Endodermal cell (in vitro differentiated cells): ENCODE measurements at regions not wholly inside any gene's neighbourhood (a gene's known extent, or its start where the extent isn't known, plus 50 kb on each side); places are given as distances from the start of the nearest gene placed in this dataset.

Source experiments
- DNase-seq: peaks from one replicate; pipeline ENCODE4 v3.0.0-alpha.2; 2017
- H3K27ac ChIP-seq: 2 replicates; pipeline ENCODE4 v1.5.1; 2013; ENCODE audit warnings: mild to moderate bottlenecking, low read depth, low read length, moderate library complexity
- H3K27me3 ChIP-seq: 2 replicates; pipeline ENCODE4 v1.6.1; 2013; ENCODE audit warnings: mild to moderate bottlenecking, low read length, moderate library complexity; ENCODE audit not compliant: insufficient read depth, control insufficient read depth, poor library complexity, severe bottlenecking
- H3K36me3 ChIP-seq: 2 replicates; pipeline ENCODE4 v1.7.0; 2013; ENCODE audit warnings: mild to moderate bottlenecking, low read length, moderate library complexity; ENCODE audit not compliant: control insufficient read depth, insufficient read depth
- H3K4me1 ChIP-seq: one replicate; pipeline ENCODE4 v1.7.0; 2013; ENCODE audit warnings: low read length; ENCODE audit not compliant: control insufficient read depth, insufficient read depth
- H3K4me3 ChIP-seq: 2 replicates; pipeline ENCODE4 v1.5.1; 2013; ENCODE audit warnings: mild to moderate bottlenecking, low read length, moderate library complexity
- H3K9ac ChIP-seq: 2 replicates; pipeline ENCODE4 v1.6.1; 2013; ENCODE audit warnings: mild to moderate bottlenecking, low read length, moderate library complexity; ENCODE audit not compliant: poor library complexity, severe bottlenecking; ENCODE audit errors: extremely low read depth
- H3K9me3 ChIP-seq: 2 replicates; pipeline ENCODE4 v1.6.1; 2013; ENCODE audit warnings: mild to moderate bottlenecking, low read length, moderate library complexity; ENCODE audit not compliant: control insufficient read depth
- H3K27ac Mint-ChIP-seq: 2 replicates; pipeline ENCODE4 v1.8.0; 2020; ENCODE audit warnings: mixed read lengths
- H3K27me3 Mint-ChIP-seq: 2 replicates; pipeline ENCODE4 v1.8.0; 2021; ENCODE audit warnings: mild to moderate bottlenecking, mixed read lengths; ENCODE audit not compliant: insufficient read depth
- H3K36me3 Mint-ChIP-seq: 2 replicates; pipeline ENCODE4 v1.8.0; 2020; ENCODE audit warnings: low read depth, mixed read lengths
- H3K4me1 Mint-ChIP-seq: 2 replicates; pipeline ENCODE4 v1.8.0; 2020; ENCODE audit warnings: mixed read lengths
- H3K4me3 Mint-ChIP-seq: 2 replicates; pipeline ENCODE4 v1.8.0; 2020; ENCODE audit warnings: mild to moderate bottlenecking, moderate library complexity, mixed read lengths
- H3K9me3 Mint-ChIP-seq: 2 replicates; pipeline ENCODE4 v1.8.0; 2020; ENCODE audit warnings: mild to moderate bottlenecking, mixed read lengths
- CTCF ChIP-seq: fragments of 200-600 bp; sonication (generic); conservative IDR thresholded peaks from 2 replicates; pipeline ENCODE4 v1.5.0; 2021; ENCODE audit warnings: antibody characterized with exemption, mild to moderate bottlenecking
- WGBS, 2 experiments: methylation state at CpG; one replicate each; pipeline versions ENCODE4 v1.1.5 to v1.1.7; 2013; ENCODE audit warnings: missing lambda C conversion rate in 2 of 2, mixed read lengths in 1 of 2; ENCODE audit not compliant: insufficient coverage in 1 of 2, insufficient read length in 1 of 2; 5-methylcytosine and 5-hydroxymethylcytosine counted together

- H3K4me3 ChIP-seq: no peak overlapping the region
- Mint-ChIP-seq H3K36me3 (no peaks in the 10 kb centered on the region), H3K27me3 (no peaks in the 10 kb centered on the region), H3K4me1 (peaks cover 2% of the 10 kb centered on the region), H3K27ac (no peak overlapping the region), H3K4me3 (no peak overlapping the region), H3K9me3 (peaks cover 12% of the 10 kb centered on the region)
- TF ChIP-seq CTCF: no peak
- 91 to 100% methylated on average over 1 to 2 of the region's 2 CpGs for WGBS, 2 experiments
- H3K36me3 ChIP-seq: no peaks in the 10 kb centered on the region
- no peak overlapping the region for H3K27ac ChIP-seq
- no peaks in the 10 kb centered on the region for H3K27me3 ChIP-seq
- DNase-seq: no peak
- no peaks in the 10 kb centered on the region for H3K4me1 ChIP-seq
- no peak overlapping the region for H3K9ac ChIP-seq
- H3K9me3 ChIP-seq: peaks cover 6% of the 10 kb centered on the region
Measured at GRCh38 chr14:82379291-82379690, 845.6 kb upstream of the SEL1L start.

- Histone ChIP-seq H3K9me3 (no peaks in the 10 kb centered on the region), H3K9ac (no peak overlapping the region), H3K4me1 (no peaks in the 10 kb centered on the region), H3K27ac (no peak overlapping the region), H3K4me3 (no peak overlapping the region), H3K27me3 (no peaks in the 10 kb centered on the region), H3K36me3 (no peaks in the 10 kb centered on the region)
- no peaks in the 10 kb centered on the region for H3K36me3 Mint-ChIP-seq
- no peaks in the 10 kb centered on the region for H3K9me3 Mint-ChIP-seq
- DNase-seq: no peak
- peaks cover 3% of the 10 kb centered on the region for H3K4me1 Mint-ChIP-seq
- H3K4me3 Mint-ChIP-seq: no peak overlapping the region
- no peak overlapping the region for H3K27ac Mint-ChIP-seq
- no peak for TF ChIP-seq CTCF
- no peaks in the 10 kb centered on the region for H3K27me3 Mint-ChIP-seq
Measured at GRCh38 chr14:82385048-82385447, 851.4 kb upstream of the SEL1L start.

- no peaks in the 10 kb centered on the region for H3K4me1 ChIP-seq
- H3K9ac ChIP-seq: no peak overlapping the region
- DNase-seq: no peak
- no peaks in the 10 kb centered on the region for H3K27me3 ChIP-seq
- no peaks in the 10 kb centered on the region for H3K36me3 ChIP-seq
- Mint-ChIP-seq H3K4me3 (no peak overlapping the region), H3K27me3 (no peaks in the 10 kb centered on the region), H3K4me1 (peaks cover 3% of the 10 kb centered on the region), H3K27ac (no peak overlapping the region), H3K9me3 (no peaks in the 10 kb centered on the region), H3K36me3 (no peaks in the 10 kb centered on the region)
- WGBS, 2 experiments: 93% methylated on average over 2 of the region's 2 CpGs; no CpG with 5 or more reads in 1 of the 2 experiments
- TF ChIP-seq CTCF: no peak
- H3K27ac ChIP-seq: no peak overlapping the region
- H3K4me3 ChIP-seq: no peak overlapping the region
- no peaks in the 10 kb centered on the region for H3K9me3 ChIP-seq
Measured at GRCh38 chr14:82387699-82388098, 854.0 kb upstream of the SEL1L start.
